Lower lobe of right lung (tissue), 2 donors: ENCODE measurements at regions not wholly inside any gene's neighbourhood (a gene's known extent, or its start where the extent isn't known, plus 50 kb on each side); places are given as distances from the start of the nearest gene placed in this dataset.

Source experiments
- ATAC-seq, 2 donors: fragments of 200-7000 bp; cut with Tn5 transposase; one replicate each; pipeline ENCODE4 v1.9.1; 2020 to 2022; ENCODE audit warnings: mild to moderate bottlenecking in 2 of 2, moderate library complexity in 2 of 2
- DNase-seq: peaks from one replicate; pipeline ENCODE4 v3.0.0-alpha.2; 2020
- H3K27ac ChIP-seq: fragments of 200-600 bp; one replicate; pipeline ENCODE4 v1.8.0; 2022
- H3K27me3 ChIP-seq: fragments of 200-600 bp; one replicate; pipeline ENCODE4 v1.8.0; 2022; ENCODE audit warnings: low read depth
- H3K36me3 ChIP-seq: fragments of 200-600 bp; one replicate; pipeline ENCODE4 v1.8.0; 2022; ENCODE audit warnings: mild to moderate bottlenecking
- H3K4me1 ChIP-seq: fragments of 200-600 bp; one replicate; pipeline ENCODE4 v1.8.0; 2022
- H3K4me3 ChIP-seq: fragments of 200-600 bp; one replicate; pipeline ENCODE4 v1.8.0; 2022; ENCODE audit warnings: mild to moderate bottlenecking
- H3K9me3 ChIP-seq: fragments of 200-600 bp; one replicate; pipeline ENCODE4 v1.8.0; 2022
- intact Hi-C: fragments of 100-400 bp; cut with DNase I; formaldehyde crosslinking; loops from one replicate; pipeline ENCODE4 v1.11.0; 2022
- TF ChIP-seq, protein P1 (sequence below): fragments of 200-600 bp; IDR thresholded peaks from one replicate; pipeline ENCODE4 v1.8.0; 2022; ENCODE audit warnings: antibody characterized with exemption, mild to moderate bottlenecking
- donor health status: DM: no; HTN: yes; CAD: no; lungs with severe emphysema.

DNA sequence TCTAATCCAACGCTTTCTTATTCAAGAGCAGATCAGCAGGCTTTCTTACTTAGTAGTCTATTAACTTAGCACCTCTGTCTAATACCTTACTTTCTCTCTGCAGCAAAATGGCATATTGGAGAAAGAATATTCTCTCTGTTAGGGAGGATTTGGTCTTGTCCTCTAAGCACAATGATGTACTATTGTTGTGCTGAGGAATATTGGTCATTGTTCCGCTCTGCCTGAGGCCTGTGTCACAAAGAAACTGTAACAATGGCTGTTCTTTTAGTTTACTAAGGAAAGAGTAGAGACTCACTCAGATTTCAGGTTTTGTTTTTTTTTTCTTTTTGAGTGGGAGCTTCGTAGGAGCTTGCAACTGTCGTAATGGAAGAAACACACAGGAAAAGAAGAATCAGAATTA, 1358.8 kb downstream of the LRFN5 start:
- TF ChIP-seq, protein P1, sequence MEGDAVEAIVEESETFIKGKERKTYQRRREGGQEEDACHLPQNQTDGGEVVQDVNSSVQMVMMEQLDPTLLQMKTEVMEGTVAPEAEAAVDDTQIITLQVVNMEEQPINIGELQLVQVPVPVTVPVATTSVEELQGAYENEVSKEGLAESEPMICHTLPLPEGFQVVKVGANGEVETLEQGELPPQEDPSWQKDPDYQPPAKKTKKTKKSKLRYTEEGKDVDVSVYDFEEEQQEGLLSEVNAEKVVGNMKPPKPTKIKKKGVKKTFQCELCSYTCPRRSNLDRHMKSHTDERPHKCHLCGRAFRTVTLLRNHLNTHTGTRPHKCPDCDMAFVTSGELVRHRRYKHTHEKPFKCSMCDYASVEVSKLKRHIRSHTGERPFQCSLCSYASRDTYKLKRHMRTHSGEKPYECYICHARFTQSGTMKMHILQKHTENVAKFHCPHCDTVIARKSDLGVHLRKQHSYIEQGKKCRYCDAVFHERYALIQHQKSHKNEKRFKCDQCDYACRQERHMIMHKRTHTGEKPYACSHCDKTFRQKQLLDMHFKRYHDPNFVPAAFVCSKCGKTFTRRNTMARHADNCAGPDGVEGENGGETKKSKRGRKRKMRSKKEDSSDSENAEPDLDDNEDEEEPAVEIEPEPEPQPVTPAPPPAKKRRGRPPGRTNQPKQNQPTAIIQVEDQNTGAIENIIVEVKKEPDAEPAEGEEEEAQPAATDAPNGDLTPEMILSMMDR = no peak
- intact Hi-C loops = no loop called here
- Histone ChIP-seq H3K36me3 (no peaks in the 10 kb centered on the region), H3K27ac (no peak overlapping the region), H3K27me3 (no peaks in the 10 kb centered on the region), H3K4me3 (no peak overlapping the region), H3K4me1 (no peaks in the 10 kb centered on the region), H3K9me3 (no peaks in the 10 kb centered on the region)
- no peak for DNase-seq
- no peak for ATAC-seq

DNA sequence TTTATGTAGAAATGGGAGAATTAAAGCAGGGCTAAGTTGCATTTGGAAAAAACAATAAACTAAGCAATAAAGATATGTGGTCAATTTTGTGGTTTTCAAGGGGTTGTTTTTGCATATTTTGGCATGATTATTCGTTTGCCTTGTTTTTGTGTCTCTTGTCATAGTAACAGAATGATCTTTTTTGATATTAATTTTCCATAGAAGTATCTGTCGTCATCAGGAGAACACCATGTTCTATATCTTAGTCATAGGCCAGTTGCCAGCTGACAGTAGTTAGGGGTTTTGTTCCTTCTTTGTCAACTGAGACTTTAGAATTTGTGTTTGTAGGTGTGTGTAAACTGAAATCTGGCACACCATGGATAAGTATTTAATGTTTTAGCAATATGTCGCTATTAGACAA, 1354.8 kb downstream of the LRFN5 start:
- intact Hi-C loops = no loop called here
- TF ChIP-seq, protein P1 = no peak
- no peaks in the 10 kb centered on the region for H3K4me1 ChIP-seq
- DNase-seq (no peak), ATAC-seq (no peak)
- no peaks in the 10 kb centered on the region for H3K27me3 ChIP-seq
- no peaks in the 10 kb centered on the region for H3K36me3 ChIP-seq
- H3K9me3 ChIP-seq = no peaks in the 10 kb centered on the region
- H3K27ac ChIP-seq = no peak overlapping the region
- H3K4me3 ChIP-seq = no peak overlapping the region

DNA sequence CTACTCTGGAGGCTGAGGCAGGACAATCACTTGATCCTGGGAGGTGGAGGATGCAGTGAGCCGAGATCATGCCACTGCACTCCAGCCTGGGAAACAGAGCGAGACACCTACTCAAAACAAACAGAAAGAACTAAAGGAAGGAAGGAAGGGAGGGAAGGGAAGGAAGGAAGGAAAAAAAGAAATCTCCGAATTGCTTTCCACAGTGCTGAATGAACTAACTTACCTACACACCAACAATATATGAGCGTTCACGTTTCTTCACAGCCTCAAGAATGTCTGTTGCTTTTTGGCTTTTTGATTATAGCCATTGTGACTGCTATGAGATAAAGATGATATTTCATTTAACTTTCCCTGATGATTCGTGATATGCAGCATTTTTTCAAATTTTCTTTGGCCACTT, 1343.7 kb downstream of the LRFN5 start:
- DNase-seq (no peak), ATAC-seq (no peak)
- Histone ChIP-seq H3K4me3 (no peak overlapping the region), H3K9me3 (no peaks in the 10 kb centered on the region), H3K27me3 (no peaks in the 10 kb centered on the region), H3K27ac (no peak overlapping the region), H3K4me1 (no peaks in the 10 kb centered on the region), H3K36me3 (no peaks in the 10 kb centered on the region)
- intact Hi-C loops = no loop called here
- TF ChIP-seq, protein P1 = no peak

DNA sequence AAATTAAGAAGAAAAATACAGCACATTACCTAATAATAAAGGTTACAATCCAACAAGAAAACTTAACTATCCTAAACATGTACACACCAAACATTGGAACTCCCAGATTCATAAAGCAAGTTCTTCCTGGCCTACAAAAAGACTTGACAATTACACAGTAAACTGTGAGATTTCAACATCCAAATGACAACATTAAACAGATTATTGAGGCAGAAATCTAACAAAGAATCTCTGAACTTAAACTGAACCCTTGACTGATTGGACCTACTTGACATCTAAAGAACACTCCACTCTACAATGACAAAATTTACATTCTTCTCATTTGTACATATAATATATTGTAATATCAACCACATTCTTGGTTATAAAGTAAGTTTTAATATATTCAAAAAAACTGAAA, 1341.3 kb downstream of the LRFN5 start:
- no peaks in the 10 kb centered on the region for H3K9me3 ChIP-seq
- H3K27me3 ChIP-seq = no peaks in the 10 kb centered on the region
- H3K36me3 ChIP-seq = no peaks in the 10 kb centered on the region
- intact Hi-C loops = no loop called here
- TF ChIP-seq, protein P1 = no peak
- no peak overlapping the region for H3K27ac ChIP-seq
- no peaks in the 10 kb centered on the region for H3K4me1 ChIP-seq
- no peak overlapping the region for H3K4me3 ChIP-seq
- no peak for DNase-seq
- ATAC-seq = no peak

DNA sequence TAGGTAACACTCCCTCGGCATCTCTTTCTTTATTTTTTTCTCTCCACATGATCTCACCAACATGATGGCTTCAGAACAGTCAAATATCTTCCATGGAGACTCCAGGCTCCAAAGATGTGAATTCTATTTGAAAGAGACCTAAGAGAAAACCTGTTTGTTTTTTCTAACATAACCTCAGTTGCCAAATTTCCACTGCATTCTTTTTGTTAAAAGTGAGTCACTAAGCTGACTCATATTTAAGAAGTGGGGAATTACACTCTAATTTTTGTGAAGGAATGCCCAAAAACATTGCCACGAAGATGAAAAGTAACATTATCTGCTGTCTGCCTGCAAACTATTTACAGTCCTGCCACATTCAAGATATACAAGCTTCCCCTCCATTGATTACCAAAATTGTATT, 1337.6 kb downstream of the LRFN5 start:
- TF ChIP-seq, protein P1 = no peak
- no peak for ATAC-seq
- no peak overlapping the region for H3K27ac ChIP-seq
- DNase-seq = no peak
- H3K27me3 ChIP-seq = no peaks in the 10 kb centered on the region
- H3K4me3 ChIP-seq = no peak overlapping the region
- no peaks in the 10 kb centered on the region for H3K4me1 ChIP-seq
- intact Hi-C loops = no loop called here
- H3K36me3 ChIP-seq = no peaks in the 10 kb centered on the region
- H3K9me3 ChIP-seq = no peaks in the 10 kb centered on the region

DNA sequence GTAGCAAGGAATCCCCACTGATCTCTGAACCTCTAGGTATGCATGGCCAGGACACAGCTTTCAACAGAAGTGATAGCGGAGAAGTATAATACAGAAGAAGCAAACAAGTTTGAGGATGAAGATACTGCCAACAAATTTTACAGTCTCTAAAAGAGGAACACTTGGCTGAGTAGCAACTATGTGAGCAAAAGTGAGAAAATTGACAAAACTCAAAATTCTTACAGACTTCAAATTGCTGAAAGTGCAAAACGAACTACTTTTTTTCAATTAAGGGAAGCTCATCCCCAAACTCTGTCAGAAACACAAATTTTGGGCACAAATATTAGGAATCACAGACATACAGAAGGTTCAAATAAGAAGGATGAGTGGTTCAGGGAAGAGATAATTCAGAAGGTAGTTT, 1324.6 kb downstream of the LRFN5 start:
- intact Hi-C loops = no loop called here
- no peak overlapping the region for H3K4me3 ChIP-seq
- no peak overlapping the region for H3K27ac ChIP-seq
- no peaks in the 10 kb centered on the region for H3K4me1 ChIP-seq
- ATAC-seq = no peak
- TF ChIP-seq, protein P1 = no peak
- no peaks in the 10 kb centered on the region for H3K27me3 ChIP-seq
- DNase-seq = no peak
- H3K9me3 ChIP-seq = no peaks in the 10 kb centered on the region
- H3K36me3 ChIP-seq = no peaks in the 10 kb centered on the region
